Glomerular visceral epithelial cell (primary cell): ENCODE measurements at regions not wholly inside any gene's neighbourhood (a gene's known extent, or its start where the extent isn't known, plus 50 kb on each side); places are given as distances from the start of the nearest gene placed in this dataset.

Source experiments
- DNase-seq: peaks from one replicate; pipeline ENCODE4 v3.0.0-alpha.2; 2016; ENCODE audit errors: extremely low spot score

DNA sequence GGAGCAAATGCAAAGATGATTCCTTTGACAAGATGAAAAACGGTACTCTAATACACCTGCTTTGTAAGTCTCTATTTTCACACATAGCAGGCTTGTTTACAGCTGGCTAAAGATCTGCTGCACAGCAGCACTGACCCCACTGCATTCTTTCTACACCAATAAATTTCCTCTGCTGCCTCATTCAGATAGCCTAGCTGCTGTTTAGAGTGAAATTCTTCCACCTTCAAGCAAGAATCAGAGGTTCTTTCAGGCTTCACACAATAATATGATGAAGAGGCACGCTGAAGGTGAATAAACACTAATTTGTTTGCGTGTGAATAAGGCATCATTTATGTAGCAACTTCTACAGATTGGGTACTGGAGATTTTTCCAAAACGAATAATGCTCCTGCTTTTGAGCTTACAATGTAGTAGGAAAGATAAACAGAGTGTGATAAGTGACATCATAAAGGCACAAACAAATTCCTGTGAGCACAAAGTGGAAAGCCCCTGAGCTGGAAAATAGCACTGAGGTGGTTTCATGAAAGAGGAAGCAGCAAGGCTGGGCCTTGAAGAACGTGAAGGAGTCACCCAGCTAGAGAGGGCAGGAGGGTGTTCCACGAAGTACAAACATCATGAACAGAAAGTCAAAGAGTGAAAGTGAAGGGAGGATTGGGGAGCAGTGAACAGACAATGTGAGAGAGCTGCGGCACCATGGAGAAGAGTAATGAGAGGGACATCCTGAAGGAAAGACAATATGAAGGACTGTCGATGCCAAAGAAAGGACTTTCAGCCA is 543.4 kb downstream of the CD83 start:
- DNase-seq: peak; percentile 16

DNA sequence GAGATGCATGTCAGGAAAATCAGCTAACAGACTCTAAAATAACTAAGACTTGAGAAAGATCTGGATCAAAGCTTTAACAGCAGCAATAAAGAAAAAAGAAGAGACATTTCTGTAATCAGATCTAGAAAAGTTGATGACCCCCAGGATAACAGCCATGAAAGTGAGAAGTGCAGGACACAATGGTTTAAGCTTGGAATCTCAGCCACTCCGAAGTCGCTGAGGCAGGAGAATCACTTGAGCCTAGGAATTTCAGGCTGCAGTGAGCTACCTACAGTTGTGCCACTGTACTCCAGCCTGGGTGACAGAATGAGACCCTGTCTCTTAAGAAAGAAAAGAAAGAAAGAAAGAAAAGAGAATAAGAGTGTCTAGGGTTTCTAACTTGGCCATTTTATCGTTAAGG is 544.1 kb downstream of the CD83 start:
- no peak for DNase-seq

DNA sequence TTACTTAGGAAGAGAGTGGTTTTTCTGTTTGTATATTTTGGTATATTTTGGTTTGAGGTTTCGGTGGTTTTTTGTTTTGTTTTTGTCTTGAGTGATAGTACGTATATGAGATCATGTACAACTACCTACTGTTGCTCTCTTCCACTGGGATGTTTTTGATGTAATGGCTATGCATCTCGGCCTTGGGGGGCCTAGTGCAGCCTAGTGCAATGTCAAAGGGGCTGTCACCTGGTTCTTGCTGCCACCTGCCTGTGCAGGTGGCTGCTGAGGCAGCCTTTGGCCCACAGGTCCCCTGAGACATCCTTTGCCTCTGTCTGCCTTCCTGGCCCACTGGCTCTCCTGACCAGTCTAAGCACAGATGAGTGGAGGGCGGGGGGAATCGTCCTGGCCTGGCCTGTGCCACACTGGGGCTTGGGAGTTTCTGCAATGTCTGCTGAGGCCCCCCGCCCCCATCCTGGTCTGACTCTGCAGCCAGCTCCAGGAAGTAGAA is 546.6 kb downstream of the CD83 start:
- no peak for DNase-seq

DNA sequence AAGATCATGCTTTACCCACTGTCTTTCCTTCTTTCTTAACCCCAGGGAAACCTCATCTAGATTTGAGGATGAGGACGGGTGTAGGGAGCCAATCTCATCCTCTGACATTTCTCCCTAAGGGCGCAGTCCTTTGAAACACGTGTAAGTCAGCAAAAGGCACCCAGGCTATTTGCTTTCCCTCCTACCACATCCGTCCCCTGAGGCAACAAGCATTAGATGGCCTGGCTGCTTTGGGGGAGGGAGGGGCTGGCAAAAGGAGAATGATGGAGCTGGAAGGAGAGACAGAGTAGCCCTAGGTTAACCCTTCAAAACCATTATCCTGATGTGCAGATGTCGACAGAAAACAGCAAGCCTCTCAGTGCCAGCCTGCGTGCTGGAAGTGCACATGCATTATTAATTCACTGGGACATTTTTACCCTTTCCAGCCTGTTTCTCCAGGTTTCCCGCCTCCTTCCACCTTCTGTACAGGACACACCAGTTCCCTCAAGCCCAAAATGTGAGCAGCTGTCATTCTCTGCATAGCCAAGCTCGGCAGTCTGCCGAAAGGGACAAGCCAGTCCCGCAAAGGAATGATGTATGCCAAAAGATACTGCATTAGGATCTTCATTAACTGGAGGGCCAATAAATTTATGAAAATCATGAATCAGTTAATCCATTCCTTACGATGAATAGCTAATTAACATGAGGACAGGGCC is 547.2 kb downstream of the CD83 start:
- DNase-seq: no peak

DNA sequence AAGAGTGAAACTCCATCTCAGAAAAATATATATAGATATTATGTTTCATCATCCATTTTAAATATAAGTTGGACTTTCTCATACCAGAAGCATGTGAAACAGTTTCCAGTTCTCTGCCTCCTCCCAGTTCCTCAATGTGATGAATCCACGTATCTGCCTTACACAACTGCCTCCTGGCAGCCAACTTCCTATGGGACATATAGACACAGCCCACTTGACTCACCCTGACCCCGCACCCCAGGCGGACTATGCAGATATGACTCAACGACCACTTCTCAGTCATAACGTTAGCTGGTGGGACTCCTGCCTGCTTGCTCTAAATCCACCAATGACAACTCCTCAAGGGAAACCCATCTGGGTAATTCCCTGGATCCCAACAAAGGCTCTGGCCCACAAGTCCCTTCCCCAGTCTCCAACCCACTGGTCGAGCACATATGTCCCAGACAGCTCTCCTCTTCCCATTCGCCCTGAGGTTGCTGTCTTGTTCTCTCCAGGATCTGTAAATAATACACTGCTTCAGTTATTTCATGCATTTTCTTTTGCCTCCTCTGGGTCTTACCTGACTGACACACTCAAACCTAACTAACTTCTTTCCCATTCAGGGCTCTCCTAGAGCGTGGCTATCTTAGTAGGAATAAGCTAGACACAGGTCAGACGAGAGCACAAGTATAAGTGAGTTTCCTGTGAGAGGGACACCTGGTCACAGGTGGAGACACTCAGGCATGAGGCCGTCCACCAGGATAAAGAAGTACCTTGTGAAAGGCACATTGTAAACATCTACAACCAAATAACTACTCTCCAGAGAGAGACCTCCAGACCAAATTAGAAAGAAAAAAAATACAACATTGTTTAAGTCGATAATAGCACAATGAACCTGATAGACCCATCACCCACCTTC is 548.5 kb downstream of the CD83 start:
- peak; percentile 87 for DNase-seq

DNA sequence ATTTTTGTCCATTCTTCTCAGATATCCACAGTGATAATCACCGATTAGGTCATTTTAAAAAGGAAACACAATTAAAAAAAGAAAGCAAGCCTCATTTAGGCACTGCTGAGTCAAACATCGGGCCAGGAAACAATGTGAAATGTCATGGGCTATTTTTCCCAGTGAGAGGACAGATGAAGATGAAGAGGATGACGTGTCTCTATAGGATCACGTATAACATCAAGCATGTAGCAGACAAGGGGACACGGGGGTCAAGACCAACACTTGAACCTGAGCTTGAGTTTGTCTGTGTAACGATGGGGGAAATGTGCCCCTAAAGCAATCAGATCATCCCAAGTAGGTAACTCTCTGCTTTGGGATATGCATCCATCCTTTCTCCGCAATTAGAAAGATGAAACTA is 553.2 kb downstream of the CD83 start:
- no peak for DNase-seq

DNA sequence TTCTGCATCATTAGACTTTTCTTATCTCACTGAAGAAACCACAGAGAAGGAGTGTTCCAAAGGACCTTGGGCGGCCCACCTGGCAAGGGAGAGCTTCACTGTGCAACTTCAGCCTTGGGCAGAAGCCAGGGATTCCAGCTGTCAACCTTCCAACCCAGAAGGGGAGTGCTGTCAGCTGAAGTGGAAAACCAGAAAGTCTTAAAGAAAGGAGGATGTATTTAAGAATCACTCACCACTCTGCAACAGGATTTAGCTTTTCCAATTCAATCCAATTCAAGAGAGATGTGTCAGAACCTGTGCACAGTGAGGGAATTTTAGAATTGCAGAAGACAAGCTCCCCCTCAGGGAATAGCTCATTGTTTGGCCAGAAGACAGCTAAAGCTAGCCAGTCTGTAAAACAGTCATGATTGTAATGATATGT is 553.7 kb downstream of the CD83 start:
- peak; percentile 93 for DNase-seq

DNA sequence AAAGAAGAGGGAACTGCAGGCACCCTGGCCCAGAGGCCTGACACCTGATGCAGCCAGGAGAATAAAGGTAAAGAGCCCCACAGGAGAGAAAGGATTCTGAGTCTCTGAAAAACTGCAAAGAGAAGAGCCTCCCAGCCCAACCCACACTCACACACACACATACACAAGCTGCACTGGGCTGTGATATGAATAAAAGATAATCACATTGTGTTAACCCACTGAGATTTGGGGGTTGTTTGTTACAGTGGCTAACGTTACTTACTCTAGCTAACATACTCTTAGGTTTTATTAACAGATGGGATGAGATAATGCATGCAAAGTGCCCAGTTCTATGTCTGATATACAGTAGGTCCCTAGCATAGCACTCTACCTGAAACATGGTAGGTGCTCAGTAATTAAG is 554.4 kb downstream of the CD83 start:
- DNase-seq: no peak

DNA sequence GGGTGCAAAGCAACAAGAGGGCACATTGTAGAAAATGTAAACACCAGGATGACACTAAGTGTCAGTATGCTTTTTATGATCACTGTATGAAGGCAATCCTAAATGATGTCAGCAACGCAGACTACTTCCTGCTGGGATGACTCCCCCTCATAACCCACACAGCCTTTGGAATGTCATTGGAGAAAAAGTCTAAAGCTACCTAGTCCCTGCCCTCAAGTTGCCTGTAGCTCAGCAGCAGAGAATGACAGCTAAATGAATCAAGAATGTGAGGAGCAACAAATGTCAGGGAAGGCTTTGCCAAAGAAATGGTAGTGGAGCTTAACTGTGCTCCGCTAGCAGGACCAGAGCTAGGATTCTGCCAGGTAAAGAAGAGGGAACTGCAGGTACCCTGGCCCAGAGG is 555.6 kb downstream of the CD83 start:
- peak; percentile 32 for DNase-seq

DNA sequence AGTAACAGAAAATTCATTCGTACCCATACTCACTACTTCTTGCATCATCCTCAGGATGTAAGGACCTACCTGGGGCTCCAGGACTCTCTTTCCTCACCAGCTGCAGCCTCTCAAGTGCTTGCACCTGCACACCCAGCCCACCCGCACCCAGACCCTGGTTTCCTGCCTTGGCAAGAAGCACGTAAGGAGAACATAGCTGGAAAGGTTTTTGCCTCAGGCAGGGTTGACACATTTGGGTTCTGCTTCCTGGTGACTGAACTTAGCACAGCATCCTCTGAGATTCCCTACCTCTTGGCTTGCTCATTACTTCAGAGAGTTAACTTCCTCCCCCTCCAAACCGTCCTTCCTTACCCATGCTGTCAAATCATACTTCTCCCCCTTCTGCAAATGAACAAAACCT is 556.9 kb downstream of the CD83 start:
- DNase-seq: no peak

DNA sequence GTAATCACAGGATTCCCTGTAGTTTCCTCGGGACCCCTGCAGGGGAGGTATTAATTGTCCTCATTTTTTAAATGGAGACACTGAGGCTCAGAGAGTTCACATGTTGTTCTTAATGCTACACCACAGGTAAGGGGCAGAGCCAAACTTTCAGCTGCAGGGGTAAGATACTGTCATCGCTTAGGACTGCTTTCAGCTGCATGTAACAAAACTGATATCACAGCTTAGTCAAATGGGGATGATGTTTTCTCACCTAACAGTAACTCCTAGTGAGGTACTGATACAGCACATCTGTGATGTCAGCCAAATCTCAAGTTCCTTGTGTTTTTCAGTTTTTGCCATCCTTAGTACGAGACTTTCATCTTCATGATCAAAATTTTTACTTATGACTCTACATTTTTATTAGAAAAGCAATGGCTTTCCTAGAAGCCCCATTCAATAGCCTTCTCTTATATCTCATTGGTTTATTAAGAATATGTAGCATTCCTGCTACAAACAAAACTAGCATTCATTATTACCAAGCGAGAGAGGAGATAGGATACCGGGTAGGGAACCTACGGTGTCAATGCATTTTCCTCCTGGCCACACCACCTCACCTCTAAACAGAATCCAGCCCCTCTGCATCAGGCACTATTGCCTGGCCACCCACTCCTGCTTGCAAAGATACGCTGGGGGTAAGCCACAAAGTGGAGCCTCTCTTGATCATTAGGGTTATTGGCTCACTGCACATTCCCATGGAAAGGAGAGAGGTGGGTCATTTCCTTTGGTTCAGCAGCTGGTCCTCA is 557.5 kb downstream of the CD83 start:
- DNase-seq: no peak

DNA sequence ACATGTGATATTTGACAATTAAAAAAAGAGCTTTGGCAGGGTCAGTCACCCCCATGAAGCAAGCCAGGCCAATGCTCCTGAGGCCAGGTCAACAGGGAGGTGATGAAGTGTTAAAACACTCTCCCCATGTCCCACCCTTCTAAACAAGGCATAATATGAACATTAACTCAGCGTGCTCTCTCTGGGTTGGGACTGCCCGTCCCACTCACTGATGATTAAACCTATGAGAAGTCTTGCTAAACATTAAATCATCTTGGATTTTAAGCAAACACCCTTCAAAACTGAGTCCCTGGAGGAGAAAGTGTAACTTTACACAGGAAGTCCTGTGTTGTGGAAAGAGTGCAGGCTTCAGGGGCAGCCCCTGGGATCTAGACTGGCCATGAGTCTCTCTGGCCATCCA is 558.5 kb downstream of the CD83 start:
- peak; percentile 28 for DNase-seq

DNA sequence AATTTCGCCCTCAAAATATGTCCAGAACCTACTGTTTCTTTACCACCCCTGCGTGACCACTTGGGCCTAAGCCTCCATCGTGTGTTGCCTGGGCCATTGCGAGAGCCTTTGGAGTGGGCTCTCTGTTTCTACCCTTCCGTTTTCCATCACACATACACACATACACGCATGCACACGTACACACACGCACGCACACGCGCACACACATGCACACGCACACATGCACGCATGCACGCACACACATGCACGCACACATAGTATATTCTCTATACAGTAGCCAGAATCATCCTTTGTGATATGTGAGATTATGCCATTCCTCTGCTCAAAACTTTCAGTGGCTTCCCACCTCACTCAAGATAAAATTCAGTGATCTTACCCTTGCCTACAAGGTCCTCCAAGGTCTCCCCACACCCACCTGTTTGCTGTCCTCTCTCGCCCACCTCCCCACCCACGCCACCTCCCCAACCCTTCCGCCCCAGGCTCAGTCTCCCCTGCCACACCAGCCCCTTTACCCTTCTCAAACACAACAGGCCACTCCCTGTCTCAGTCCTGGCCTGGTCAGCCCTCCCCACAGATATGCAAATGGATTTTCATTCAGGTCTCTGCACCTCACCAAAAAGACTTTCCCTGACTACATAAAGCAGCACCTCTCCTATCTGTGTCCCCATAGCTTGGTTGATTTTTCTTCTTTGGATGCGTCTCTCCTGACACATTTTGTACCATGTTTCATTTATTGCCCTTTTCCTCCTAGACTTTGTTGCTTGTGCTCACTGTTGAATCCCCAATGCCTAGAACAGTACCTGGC is 559.6 kb downstream of the CD83 start:
- DNase-seq: no peak

DNA sequence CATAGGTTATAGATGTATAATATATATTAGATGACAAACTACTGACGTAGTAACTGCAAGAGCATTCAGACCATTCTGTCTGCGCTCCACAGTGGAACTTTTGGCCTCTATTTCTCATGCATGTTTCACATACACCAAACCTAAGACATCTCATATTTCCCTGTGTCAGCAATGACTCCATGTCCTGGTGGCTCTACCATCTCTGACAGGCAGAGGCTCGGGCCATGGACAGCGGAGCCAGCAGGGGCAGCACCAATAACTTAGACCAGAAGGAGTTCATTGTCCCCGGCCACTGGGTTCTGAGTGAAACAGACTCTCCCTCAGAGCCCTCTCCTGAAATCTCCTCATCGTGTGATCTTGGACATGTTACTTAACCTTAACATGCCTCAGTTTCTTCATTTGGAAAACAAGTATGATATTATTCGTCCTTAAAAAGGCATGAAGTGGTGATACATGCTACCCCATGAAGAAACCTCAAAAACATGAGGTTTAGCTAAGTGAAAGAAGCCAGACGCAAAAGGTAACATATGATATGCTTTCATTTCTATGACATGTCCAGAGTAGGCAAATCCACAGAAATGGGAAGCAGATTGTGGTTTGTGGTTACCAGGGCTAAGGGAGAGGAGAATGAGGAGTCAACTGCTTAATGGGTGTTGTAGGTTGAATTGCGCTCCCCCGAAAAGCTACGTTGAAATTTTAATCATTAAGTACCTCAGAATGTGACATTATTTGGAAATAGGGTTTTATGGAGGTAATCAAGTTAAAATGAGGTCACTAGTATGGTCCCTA is 564.0 kb upstream of the JARID2 start:
- peak; percentile 40 for DNase-seq

DNA sequence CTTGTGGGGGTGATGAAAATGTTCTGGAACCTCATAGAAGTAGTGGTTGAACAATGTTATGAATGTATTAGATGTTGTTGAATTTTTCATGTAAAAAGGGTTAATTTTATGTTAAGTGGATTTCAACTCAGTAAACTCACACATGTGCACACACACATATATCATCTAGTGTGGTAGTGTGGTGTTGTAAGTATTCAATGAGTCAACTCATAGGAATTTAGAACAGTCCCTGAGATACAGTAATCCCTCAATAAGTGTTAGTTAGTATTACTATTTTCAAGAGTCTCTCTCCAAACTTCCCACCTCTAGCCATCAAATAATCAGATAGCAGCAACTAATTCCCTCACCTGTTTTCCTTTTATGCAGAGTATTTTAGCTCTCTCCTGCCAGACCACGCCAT is 563.1 kb upstream of the JARID2 start:
- DNase-seq: peak; percentile 54

DNA sequence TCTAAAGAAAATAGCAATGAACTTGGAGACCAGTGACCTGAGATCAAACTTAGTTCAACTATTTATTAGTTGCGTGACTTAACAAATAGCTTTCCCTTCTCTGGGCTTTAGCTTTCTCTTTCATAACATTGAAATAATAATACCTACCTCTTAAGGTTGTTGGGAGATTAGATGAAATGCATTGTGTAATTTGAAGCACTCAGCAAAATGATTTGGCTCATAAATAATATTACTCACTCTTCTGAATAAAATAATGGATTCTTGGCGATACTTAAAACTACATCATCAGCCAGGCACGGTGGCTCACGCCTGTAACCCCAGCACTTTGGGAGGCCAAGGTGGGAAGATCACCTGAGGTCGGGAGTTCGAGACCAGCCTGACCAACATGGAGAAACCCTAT is 556.2 kb upstream of the JARID2 start:
- DNase-seq: no peak

DNA sequence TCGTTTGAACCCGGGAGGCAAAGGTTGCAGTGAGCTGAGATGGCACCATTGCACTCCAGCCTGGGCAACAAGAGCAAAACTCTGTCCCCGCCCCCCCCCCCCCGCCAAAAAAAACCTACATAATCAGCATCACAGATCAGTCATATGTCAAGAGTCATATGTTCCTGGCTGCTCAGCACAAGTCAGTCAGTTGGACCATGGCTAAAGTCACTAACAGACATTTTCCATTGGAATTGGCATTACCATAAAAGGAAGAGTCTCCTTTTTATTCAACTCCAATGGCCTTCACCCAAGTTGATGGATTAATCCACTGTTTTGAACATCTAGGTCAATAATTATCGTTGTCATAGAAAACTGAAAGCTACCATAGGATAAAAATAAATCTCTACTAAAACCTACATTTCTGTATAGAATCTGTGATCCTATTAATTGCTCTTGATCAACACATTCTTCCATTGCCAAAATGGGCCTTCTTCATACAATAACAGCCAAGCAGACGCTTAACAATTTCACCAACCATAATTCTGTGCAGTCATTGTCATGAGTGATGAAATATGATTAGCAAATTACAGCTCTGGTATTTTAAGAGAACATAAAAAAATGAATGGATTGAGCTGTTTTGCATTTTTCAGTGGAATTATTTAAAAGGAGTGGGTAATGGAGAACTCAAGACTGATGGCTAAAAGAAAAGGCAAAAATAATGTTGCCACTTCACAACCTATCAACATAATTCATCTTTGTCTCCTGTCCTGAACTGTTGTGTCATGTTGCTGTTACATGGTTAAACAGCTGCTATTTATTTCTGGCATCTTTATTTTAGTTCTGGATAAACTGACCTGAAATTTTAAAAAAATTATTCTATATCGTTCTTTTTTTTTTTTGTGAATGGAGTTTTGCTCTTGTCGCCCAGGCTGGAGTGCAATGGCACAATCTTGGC is 555.5 kb upstream of the JARID2 start:
- no peak for DNase-seq

DNA sequence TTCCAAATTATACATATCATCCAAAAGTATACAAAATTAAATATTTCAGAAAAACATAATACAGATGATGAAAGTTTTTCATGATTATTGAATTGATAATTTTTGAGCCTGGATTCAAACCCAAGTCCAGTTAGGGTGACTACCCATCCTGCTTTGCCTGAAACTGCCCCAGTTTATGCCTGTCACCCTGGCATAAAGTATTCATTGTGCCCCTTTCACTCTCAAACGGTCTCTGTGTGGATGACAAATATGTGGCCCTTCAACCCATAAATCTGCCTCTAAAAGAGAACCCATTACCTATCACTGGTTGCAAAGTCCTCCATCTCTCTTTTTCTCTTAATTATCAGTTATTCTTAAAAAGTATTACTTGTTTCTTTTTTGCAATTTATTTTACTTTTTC is 553.7 kb upstream of the JARID2 start:
- no peak for DNase-seq
